ENCODE measurements at regions not wholly inside any gene's neighbourhood (a gene's known extent, or its start where the extent isn't known, plus 50 kb on each side); places are given as distances from the start of the nearest gene placed in this dataset.

GRCh38 chr12:67852701-67853100 lies 136.5 kb upstream of the IFNG-AS1 start:
- BruUV-seq (replicated peaks), result no TSS peak
- Histone ChIP-seq H3K4me1 (ENCODE audit: control insufficient read depth, insufficient read depth, low read length) (no peaks in the 10 kb centered on the region), H3K36me3 (ENCODE audit: control insufficient read depth, insufficient read depth, low read length) (no peaks in the 10 kb centered on the region), H3K4me3 (ENCODE audit: low read depth in 2 of 2, low read length in 2 of 2) (no peak overlapping the region), H3K9me3 (ENCODE audit: control insufficient read depth, insufficient read depth, low read depth, low read length) (no peaks in the 10 kb centered on the region), H3K27me3 (ENCODE audit: control insufficient read depth, insufficient read depth, low read length) (no peaks in the 10 kb centered on the region), H3K27ac (ENCODE audit: low read length) (no peak overlapping the region)
- in situ Hi-C loops (cut with HindIII; ENCODE audit: low pct_unique_long_range_greater_than_20kb, low sequenced_read_pairs) (no loop called here), intact Hi-C loops (cut with micrococcal nuclease; ENCODE audit: unreplicated experiment) (no loop called here)
- no peak for ATAC-seq
- ChIA-PET POLR2A (no interaction called here), CTCF (no interaction called here)
- no peak for DNase-seq (ENCODE audit: low read depth, low spot score)
- no peak for TF ChIP-seq TCF7L2 (IDR thresholded peaks at IDR 0.05; ENCODE audit: low read depth, low read length)
- TF ChIP-seq, protein P1, sequence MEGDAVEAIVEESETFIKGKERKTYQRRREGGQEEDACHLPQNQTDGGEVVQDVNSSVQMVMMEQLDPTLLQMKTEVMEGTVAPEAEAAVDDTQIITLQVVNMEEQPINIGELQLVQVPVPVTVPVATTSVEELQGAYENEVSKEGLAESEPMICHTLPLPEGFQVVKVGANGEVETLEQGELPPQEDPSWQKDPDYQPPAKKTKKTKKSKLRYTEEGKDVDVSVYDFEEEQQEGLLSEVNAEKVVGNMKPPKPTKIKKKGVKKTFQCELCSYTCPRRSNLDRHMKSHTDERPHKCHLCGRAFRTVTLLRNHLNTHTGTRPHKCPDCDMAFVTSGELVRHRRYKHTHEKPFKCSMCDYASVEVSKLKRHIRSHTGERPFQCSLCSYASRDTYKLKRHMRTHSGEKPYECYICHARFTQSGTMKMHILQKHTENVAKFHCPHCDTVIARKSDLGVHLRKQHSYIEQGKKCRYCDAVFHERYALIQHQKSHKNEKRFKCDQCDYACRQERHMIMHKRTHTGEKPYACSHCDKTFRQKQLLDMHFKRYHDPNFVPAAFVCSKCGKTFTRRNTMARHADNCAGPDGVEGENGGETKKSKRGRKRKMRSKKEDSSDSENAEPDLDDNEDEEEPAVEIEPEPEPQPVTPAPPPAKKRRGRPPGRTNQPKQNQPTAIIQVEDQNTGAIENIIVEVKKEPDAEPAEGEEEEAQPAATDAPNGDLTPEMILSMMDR (IDR thresholded peaks at IDR 0.05), result no peak
- TF ChIP-seq POLR2AphosphoS5 (IDR thresholded peaks at IDR 0.05; ENCODE audit: low read depth, low read length), result no peak
- no peak for TF ChIP-seq SIN3A (IDR thresholded peaks at IDR 0.05; ENCODE audit: borderline replicate concordance, insufficient read depth, low read depth, low read length)
- TF ChIP-seq, protein P2, sequence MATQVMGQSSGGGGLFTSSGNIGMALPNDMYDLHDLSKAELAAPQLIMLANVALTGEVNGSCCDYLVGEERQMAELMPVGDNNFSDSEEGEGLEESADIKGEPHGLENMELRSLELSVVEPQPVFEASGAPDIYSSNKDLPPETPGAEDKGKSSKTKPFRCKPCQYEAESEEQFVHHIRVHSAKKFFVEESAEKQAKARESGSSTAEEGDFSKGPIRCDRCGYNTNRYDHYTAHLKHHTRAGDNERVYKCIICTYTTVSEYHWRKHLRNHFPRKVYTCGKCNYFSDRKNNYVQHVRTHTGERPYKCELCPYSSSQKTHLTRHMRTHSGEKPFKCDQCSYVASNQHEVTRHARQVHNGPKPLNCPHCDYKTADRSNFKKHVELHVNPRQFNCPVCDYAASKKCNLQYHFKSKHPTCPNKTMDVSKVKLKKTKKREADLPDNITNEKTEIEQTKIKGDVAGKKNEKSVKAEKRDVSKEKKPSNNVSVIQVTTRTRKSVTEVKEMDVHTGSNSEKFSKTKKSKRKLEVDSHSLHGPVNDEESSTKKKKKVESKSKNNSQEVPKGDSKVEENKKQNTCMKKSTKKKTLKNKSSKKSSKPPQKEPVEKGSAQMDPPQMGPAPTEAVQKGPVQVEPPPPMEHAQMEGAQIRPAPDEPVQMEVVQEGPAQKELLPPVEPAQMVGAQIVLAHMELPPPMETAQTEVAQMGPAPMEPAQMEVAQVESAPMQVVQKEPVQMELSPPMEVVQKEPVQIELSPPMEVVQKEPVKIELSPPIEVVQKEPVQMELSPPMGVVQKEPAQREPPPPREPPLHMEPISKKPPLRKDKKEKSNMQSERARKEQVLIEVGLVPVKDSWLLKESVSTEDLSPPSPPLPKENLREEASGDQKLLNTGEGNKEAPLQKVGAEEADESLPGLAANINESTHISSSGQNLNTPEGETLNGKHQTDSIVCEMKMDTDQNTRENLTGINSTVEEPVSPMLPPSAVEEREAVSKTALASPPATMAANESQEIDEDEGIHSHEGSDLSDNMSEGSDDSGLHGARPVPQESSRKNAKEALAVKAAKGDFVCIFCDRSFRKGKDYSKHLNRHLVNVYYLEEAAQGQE (IDR thresholded peaks at IDR 0.05; ENCODE audit: insufficient read depth in 1 of 2, low read depth in 2 of 2, low read length in 1 of 2), result no peak

- POLR2A ChIA-PET, result no interaction called here
- intact Hi-C loops (cut with micrococcal nuclease; ENCODE audit: unreplicated experiment), result no loop called here
- CTCF ChIA-PET, result no interaction called here
- no peaks in the 10 kb centered on the region for H3K4me1 ChIP-seq (ENCODE audit: control insufficient read depth, insufficient read depth, low read length)
- H3K9me3 ChIP-seq (ENCODE audit: control insufficient read depth, insufficient read depth, low read depth, low read length), result no peaks in the 10 kb centered on the region
- no peak overlapping the region for H3K27ac ChIP-seq (ENCODE audit: low read length)
- ATAC-seq (no peak), DNase-seq (ENCODE audit: low read depth, low spot score) (no peak)
- in situ Hi-C loops (cut with HindIII; ENCODE audit: low pct_unique_long_range_greater_than_20kb, low sequenced_read_pairs), result no loop called here
- no peak for TF ChIP-seq SIN3A (IDR thresholded peaks at IDR 0.05; ENCODE audit: borderline replicate concordance, insufficient read depth, low read depth, low read length)
- no peak for TF ChIP-seq POLR2AphosphoS5 (IDR thresholded peaks at IDR 0.05; ENCODE audit: low read depth, low read length)
- TF ChIP-seq, protein P1 (IDR thresholded peaks at IDR 0.05), result no peak
- TF ChIP-seq, protein P2 (IDR thresholded peaks at IDR 0.05; ENCODE audit: insufficient read depth in 1 of 2, low read depth in 2 of 2, low read length in 1 of 2), result no peak
- TF ChIP-seq TCF7L2 (IDR thresholded peaks at IDR 0.05; ENCODE audit: low read depth, low read length), result no peak
- no peaks in the 10 kb centered on the region for H3K27me3 ChIP-seq (ENCODE audit: control insufficient read depth, insufficient read depth, low read length)
- H3K36me3 ChIP-seq (ENCODE audit: control insufficient read depth, insufficient read depth, low read length), result no peaks in the 10 kb centered on the region
- BruUV-seq (replicated peaks), result no TSS peak
- H3K4me3 ChIP-seq (ENCODE audit: low read depth in 2 of 2, low read length in 2 of 2), result no peak overlapping the region
Measured at GRCh38 chr12:67853204-67853603, 136.0 kb upstream of the IFNG-AS1 start.
